Activated naive CD4-positive, alpha-beta T cell treated with anti-CD3 and anti-CD28 coated beads, Interleukin-2, amount 50 U/mL, for 24 hours (primary cell): ENCODE measurements at regions not wholly inside any gene's neighbourhood (a gene's known extent, or its start where the extent isn't known, plus 50 kb on each side); places are given as distances from the start of the nearest gene placed in this dataset.

Source experiments
- H3K27ac Mint-ChIP-seq: one replicate; pipeline ENCODE4 v1.8.0; 2021; ENCODE audit warnings: mild to moderate bottlenecking, mixed read lengths
- H3K27me3 Mint-ChIP-seq: one replicate; pipeline ENCODE4 v1.8.0; 2021; ENCODE audit warnings: mixed read lengths
- H3K36me3 Mint-ChIP-seq: one replicate; pipeline ENCODE4 v1.8.0; 2021; ENCODE audit warnings: mixed read lengths
- H3K4me1 Mint-ChIP-seq: one replicate; pipeline ENCODE4 v1.8.0; 2021; ENCODE audit warnings: mixed read lengths
- H3K4me3 Mint-ChIP-seq: one replicate; pipeline ENCODE4 v1.8.0; 2021; ENCODE audit warnings: mild to moderate bottlenecking, mixed read lengths
- H3K9me3 Mint-ChIP-seq: one replicate; pipeline ENCODE4 v1.8.0; 2021; ENCODE audit warnings: mixed read lengths

DNA sequence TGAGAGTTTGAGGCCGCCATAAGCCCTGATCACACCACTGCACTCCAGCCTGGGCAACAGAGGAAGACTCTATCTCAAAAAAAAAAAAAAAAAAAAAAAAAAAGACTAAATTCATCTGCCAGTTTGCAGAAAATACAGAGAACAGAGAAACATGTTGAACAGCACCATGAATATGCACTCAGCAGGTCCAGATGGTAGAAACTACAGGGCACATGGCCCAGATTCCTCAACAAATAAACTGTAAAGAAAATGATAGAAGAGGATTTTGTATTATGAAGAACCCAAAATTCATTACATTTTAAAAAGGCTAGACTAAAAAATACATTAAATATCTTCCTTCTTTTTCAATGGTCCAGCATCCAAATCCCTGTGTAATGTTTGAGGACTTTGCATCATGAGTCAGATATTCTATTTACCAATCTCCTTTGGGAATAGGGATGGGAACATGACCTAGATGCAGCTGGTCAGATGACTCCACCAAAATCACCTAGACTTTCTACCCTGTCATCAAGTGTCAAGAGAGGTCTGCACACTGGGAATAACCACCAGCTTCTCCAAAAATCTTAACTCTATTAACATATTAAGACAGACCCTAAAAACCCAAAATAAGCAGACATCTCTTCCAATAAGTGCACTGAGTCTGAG lies 189.1 kb upstream of the TCF21 start:
- no peak overlapping the region for H3K27ac Mint-ChIP-seq
- peaks cover 8% of the 10 kb centered on the region for H3K9me3 Mint-ChIP-seq
- H3K4me1 Mint-ChIP-seq: no peaks in the 10 kb centered on the region
- H3K36me3 Mint-ChIP-seq: no peaks in the 10 kb centered on the region
- H3K4me3 Mint-ChIP-seq: no peak overlapping the region
- peaks cover 3% of the 10 kb centered on the region for H3K27me3 Mint-ChIP-seq

DNA sequence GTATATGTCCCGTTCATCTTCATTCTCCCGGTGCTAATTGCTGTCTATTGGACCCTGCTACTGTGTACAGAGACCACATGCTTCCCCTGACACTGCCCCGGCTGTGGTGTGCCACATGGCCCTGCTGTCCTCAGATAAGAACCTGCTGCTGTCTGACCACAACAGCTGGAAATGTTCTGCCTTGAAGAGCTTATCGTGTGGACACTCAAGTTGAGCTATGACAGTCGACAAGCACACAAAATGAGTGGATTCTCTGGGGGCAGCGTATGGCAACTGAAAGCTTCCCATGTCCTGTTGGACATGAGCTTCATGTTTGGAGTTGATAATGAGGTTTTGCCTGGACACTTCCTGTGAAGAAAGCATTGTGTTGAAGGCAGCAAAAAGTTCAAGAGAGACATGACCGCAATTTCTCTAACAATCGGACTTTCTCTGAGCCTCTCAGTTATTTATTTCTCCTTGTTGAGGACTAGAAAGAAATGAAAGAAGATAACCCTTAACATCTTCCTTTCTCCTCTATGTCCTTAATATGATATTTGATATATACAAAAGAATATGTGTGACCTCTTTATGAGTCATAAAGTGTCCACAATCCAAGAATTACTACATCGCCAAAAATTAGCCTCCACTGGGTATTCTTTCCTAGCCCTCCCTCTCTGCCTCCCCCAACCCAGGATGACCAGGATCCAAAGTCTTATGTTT lies 187.1 kb upstream of the TCF21 start:
- Mint-ChIP-seq H3K4me3 (no peak overlapping the region), H3K27me3 (peaks cover 2% of the 10 kb centered on the region)

DNA sequence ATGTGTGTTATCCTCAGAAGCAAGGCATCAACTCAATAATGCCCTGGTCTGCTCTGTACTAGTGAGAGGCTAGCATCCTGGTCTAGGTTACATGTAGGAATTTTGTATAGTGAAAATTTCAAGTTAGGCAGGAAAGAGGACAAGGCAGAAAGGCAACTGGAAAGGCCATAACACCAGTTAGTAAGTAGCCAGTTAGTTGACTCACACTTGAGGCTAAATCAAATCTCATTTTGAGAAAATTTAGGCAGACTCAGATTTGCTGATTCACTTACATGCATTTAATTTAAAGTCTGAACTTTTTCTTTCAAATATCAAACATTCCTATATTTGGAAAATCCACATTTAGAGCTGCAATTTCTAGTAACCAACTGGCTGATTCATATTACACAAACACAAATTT lies 184.5 kb upstream of the TCF21 start:
- Mint-ChIP-seq H3K36me3 (no peaks in the 10 kb centered on the region), H3K4me1 (no peaks in the 10 kb centered on the region), H3K27me3 (no peaks in the 10 kb centered on the region), H3K9me3 (no peaks in the 10 kb centered on the region), H3K27ac (no peak overlapping the region), H3K4me3 (no peak overlapping the region)

More for the DNA sequence above, 187.1 kb upstream of the TCF21 start:
- H3K27ac Mint-ChIP-seq: no peak overlapping the region
- H3K36me3 Mint-ChIP-seq: no peaks in the 10 kb centered on the region
- peaks cover under 1% of the 10 kb centered on the region for H3K9me3 Mint-ChIP-seq
- H3K4me1 Mint-ChIP-seq: no peaks in the 10 kb centered on the region

DNA sequence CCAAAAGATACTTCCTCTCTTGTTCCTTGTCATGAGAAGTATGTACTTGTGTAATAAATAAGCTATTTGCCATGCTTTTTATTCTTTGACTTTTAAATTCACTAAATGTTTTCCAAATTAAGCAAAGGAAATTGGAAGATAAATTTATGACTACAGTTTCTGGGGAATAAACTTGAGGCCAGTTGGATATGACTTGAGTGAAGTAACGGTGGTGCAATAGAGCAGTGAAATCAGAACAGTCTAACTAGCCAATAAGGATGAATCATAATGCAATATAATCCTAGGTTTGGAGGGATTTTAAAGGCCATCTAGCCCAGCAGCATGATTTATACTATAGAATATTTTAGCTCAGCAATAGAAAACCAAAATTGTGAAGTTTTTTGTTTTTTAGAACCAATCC lies 183.8 kb upstream of the TCF21 start:
- Mint-ChIP-seq H3K4me1 (no peaks in the 10 kb centered on the region), H3K9me3 (peaks cover 6% of the 10 kb centered on the region), H3K27me3 (no peaks in the 10 kb centered on the region), H3K27ac (no peak overlapping the region), H3K36me3 (no peaks in the 10 kb centered on the region), H3K4me3 (no peak overlapping the region)

DNA sequence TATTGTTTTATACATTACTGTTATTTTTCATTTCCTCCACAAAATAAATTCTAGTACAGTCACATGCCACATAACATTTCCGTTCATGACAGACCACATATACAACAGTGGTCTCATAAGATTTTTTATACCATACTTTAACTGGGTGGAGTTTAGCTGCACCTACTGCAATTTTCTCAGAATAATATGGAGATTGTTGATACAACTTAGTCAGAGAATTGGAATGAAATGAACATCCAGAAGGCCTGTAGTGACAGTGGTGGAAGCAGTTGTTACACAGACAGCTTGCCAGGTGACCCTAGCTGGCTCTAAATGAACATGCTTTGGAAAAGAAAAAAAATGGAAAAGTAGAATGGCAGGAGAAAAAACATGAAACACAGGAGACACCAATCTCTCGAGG lies 183.2 kb upstream of the TCF21 start:
- Mint-ChIP-seq H3K4me1 (no peaks in the 10 kb centered on the region), H3K36me3 (no peaks in the 10 kb centered on the region), H3K9me3 (peaks cover 6% of the 10 kb centered on the region), H3K27me3 (no peaks in the 10 kb centered on the region), H3K27ac (no peak overlapping the region), H3K4me3 (no peak overlapping the region)

DNA sequence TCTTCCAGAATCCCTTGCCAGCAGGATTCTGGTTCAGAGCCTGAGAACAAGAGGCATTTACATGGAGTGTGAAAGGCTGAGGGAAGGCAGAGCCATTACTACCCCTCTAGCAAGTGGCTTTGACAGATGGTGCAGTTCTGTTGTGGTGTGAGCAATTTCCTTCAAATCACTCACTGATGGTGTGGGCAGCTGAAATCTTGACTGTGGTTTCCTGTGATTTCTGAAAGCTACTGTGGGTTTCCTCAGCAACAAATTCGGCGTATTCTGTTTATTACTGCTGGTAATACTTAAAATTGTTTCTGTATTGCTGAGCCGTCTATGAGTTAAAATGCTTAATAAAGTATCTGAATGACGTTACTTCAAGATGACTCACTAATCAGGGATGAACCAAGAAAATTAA lies 181.5 kb upstream of the TCF21 start:
- H3K4me3 Mint-ChIP-seq: no peak overlapping the region
- H3K9me3 Mint-ChIP-seq: peaks cover 6% of the 10 kb centered on the region
- H3K27me3 Mint-ChIP-seq: no peaks in the 10 kb centered on the region
- no peaks in the 10 kb centered on the region for H3K4me1 Mint-ChIP-seq
- H3K36me3 Mint-ChIP-seq: no peaks in the 10 kb centered on the region
- H3K27ac Mint-ChIP-seq: no peak overlapping the region

DNA sequence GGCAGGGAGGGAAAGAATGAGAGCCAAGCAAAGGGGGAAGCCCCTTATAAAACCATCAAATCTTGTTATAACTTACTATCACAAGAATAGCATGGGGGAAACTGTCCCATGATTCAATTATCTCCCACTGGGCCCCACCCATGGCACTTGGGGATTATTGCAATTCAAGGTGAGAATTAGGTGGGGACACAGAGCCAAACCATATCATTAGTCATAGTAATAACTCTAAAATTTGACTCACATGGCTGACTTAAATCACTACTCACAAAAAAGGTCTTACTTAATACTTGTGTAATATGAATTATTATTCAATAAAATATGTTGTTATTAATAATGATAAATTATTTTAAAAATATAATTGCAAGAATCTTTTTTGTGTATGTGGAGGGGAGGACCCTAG lies 178.1 kb upstream of the TCF21 start:
- H3K9me3 Mint-ChIP-seq: peaks cover 6% of the 10 kb centered on the region
- no peak overlapping the region for H3K27ac Mint-ChIP-seq
- peaks cover 1% of the 10 kb centered on the region for H3K27me3 Mint-ChIP-seq
- H3K4me3 Mint-ChIP-seq: no peak overlapping the region
- H3K36me3 Mint-ChIP-seq: no peaks in the 10 kb centered on the region
- no peaks in the 10 kb centered on the region for H3K4me1 Mint-ChIP-seq

DNA sequence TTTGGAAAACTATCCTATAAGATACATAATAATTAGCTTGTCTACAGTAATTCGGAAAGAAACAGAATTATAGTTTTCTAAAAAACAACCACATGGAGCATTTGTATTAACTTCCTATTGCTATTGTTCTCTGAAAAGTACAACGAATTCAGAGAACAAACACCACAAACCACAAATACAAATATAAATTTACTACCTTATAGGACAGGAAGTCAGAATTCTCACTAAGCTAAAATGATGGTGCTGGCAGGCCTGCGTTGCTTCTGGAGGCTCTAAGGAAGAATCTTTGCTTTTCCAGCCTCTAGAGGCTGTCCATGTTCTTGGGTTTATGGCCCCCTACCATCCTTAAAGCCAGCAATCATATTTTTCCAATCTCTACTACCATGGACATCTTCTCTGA lies 173.6 kb upstream of the TCF21 start:
- Mint-ChIP-seq H3K4me1 (no peaks in the 10 kb centered on the region), H3K36me3 (no peaks in the 10 kb centered on the region), H3K27me3 (peaks cover 4% of the 10 kb centered on the region), H3K27ac (no peak overlapping the region), H3K4me3 (no peak overlapping the region), H3K9me3 (no peaks in the 10 kb centered on the region)

DNA sequence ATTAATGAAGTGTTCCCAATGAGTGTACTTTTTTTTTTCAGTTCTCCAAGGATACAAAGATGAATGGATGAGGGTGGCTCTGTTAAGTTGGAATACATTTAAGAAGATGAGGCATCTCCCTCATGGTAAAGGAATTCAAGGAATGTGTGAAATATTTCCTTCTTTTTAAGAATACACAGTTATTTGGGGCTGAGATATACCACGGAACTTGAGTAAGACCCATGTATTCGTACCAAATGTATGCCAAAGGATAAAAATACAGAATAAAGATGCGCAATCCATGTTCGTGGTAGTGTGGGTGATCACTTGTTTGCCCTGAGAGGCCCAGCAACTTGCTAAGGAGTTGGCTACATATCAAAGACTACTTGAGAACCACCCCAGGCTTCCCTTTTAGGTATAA lies 164.2 kb upstream of the TCF21 start:
- Mint-ChIP-seq H3K27me3 (peaks cover 3% of the 10 kb centered on the region), H3K27ac (no peak overlapping the region), H3K4me1 (no peaks in the 10 kb centered on the region)

DNA sequence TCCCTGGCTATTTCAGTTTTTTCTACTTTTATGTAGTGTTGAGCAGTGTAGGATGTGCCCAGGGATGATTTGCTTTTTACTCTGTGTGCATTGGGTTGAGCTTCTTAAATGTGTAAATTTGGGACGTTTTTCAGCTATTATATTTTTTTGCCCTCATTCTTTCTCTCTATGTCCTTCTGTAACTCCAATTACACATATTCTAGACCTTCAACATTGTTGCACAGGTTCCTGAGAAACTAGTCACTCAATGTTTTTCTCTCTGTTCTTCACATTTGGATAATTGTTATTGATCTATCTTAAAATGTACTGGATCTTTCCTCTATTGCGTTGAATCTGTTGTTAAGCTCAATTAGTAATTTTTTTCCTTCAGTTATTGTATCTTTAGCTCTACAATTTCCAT lies 162.7 kb upstream of the TCF21 start:
- no peak overlapping the region for H3K27ac Mint-ChIP-seq
- H3K4me3 Mint-ChIP-seq: no peak overlapping the region
- H3K9me3 Mint-ChIP-seq: peaks cover 15% of the 10 kb centered on the region
- no peaks in the 10 kb centered on the region for H3K4me1 Mint-ChIP-seq
- H3K27me3 Mint-ChIP-seq: peaks cover 1% of the 10 kb centered on the region
- H3K36me3 Mint-ChIP-seq: no peaks in the 10 kb centered on the region

More for the DNA sequence above, 164.2 kb upstream of the TCF21 start:
- H3K36me3 Mint-ChIP-seq: no peaks in the 10 kb centered on the region
- no peak overlapping the region for H3K4me3 Mint-ChIP-seq
- peaks cover 15% of the 10 kb centered on the region for H3K9me3 Mint-ChIP-seq

DNA sequence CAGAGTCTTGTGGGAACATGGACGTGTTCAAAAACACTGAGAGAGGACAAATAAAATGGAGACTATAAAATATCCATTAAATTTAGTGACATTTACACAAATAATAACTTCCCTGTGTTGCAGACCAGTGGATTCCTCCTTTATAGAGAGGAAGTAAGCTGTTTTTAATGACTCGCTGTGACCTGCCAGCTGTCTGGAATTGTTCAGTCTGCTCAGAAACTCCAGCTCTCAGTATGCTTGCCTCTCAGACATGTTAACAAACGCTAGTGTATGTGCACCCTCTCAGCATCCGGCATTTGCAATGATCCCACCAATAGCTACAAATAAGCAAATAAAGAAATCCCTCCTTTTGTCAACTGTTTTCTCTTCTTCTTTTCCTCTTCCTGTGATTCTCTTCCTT lies 158.0 kb upstream of the TCF21 start:
- H3K27ac Mint-ChIP-seq: no peak overlapping the region
- no peaks in the 10 kb centered on the region for H3K36me3 Mint-ChIP-seq
- no peak overlapping the region for H3K4me3 Mint-ChIP-seq
- H3K27me3 Mint-ChIP-seq: peaks cover 1% of the 10 kb centered on the region
- peaks cover 9% of the 10 kb centered on the region for H3K9me3 Mint-ChIP-seq
- no peaks in the 10 kb centered on the region for H3K4me1 Mint-ChIP-seq

DNA sequence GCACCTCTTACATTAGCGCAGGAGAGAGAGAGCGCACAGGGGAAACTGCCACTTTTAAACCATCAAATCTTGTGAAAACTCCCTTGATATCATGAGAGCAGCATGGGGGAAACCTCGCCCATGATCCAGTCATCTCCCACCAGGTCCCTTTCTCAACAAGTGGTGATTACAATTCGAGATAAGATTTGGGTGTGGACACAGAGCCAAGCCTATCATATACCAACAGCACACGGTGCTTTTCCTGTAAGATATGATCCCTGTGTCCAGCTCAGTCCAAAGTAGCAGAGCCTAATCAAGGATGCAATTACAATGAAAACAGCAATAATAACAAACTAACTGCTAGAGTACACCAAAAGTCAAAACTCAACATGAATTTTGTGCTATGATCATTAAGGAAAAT lies 148.7 kb upstream of the TCF21 start:
- Mint-ChIP-seq H3K27me3 (peaks cover 2% of the 10 kb centered on the region), H3K27ac (no peak overlapping the region), H3K4me3 (no peak overlapping the region), H3K4me1 (no peaks in the 10 kb centered on the region), H3K36me3 (no peaks in the 10 kb centered on the region), H3K9me3 (no peaks in the 10 kb centered on the region)

DNA sequence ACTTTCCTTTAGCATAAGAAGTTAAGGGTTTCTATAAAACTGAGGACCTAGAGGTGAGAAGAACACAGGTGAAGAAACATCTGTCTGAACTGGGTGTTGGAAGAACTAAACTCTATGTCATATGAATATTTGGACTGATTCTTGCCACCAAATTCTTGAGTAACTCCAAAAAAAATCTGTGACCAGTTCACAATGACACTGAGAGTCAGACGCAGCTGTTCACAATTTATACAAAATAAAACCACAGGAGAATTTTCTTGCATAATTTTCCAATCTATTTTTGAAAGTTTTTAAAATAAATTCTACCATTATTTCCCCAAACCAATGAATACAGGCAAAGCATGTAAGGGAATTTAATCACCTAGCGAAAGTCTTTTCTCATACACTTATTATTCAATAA lies 148.1 kb upstream of the TCF21 start:
- H3K9me3 Mint-ChIP-seq: no peaks in the 10 kb centered on the region
- no peak overlapping the region for H3K27ac Mint-ChIP-seq
- H3K27me3 Mint-ChIP-seq: peaks cover 2% of the 10 kb centered on the region
- H3K36me3 Mint-ChIP-seq: no peaks in the 10 kb centered on the region
- H3K4me3 Mint-ChIP-seq: no peak overlapping the region
- H3K4me1 Mint-ChIP-seq: no peaks in the 10 kb centered on the region

DNA sequence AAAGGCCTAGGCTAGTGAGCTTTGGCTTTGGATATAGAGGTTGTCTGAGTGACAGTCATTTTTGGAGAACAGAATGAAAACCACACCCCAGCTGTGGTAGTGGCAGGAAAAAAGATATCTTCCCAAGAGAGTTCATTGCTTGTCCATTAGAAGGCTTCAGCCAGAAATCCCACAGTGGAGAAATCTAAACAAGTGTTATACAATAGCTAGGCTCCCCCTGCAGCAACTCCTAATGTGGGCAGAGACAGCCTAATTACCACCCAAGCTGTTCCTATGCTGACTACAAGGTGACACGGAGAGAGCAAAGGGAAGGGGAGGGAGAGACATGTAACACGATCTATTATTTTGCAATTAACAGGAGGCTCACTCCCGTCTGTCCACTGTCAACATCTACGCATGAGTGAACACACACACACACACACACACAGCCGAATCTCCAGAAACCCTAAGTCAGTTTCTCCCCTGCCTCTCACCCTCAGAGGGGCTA lies 147.5 kb upstream of the TCF21 start:
- Mint-ChIP-seq H3K4me3 (no peak overlapping the region), H3K27ac (no peak overlapping the region), H3K9me3 (no peaks in the 10 kb centered on the region), H3K27me3 (peaks cover 2% of the 10 kb centered on the region), H3K4me1 (no peaks in the 10 kb centered on the region), H3K36me3 (no peaks in the 10 kb centered on the region)

DNA sequence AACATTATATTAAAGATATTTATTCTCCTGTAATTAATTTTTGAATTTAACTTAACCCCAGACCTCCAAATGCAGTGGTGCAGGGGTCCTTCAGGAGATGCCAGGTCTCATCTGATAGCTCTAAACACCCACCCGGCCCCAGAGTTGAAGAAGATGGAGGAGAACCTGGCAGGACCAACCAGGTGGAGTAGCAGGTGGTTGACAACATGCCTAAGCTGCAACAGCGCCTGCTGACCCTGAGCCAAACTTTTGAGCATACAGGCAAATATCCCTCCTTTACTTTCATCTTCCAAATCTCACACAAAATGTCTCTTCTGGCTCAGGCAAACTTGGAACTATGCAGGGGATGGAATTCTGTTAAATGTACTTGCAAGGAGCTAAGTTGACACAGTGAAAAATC lies 145.3 kb upstream of the TCF21 start:
- no peaks in the 10 kb centered on the region for H3K36me3 Mint-ChIP-seq
- no peaks in the 10 kb centered on the region for H3K9me3 Mint-ChIP-seq

DNA sequence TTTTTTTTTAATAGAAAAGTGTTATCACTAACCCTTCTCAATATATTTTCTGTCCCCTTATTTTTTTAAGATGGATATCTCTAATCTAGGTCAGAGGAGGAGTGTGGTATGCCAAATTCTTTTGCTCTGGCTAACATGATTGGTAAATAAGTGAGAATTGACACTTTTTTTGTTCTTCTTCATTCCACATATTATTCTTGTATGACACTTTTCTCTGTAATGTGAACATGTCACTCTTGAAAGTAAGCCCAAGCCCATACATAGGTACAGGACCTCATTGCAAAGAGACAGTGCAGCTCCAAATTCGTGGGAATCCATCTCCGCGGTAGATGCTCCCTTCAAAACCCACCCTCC lies 142.5 kb upstream of the TCF21 start:
- Mint-ChIP-seq H3K4me1 (no peaks in the 10 kb centered on the region), H3K27me3 (peaks cover 2% of the 10 kb centered on the region), H3K9me3 (no peaks in the 10 kb centered on the region), H3K27ac (no peak overlapping the region), H3K36me3 (no peaks in the 10 kb centered on the region), H3K4me3 (no peak overlapping the region)

More for the DNA sequence above, 145.3 kb upstream of the TCF21 start:
- Mint-ChIP-seq H3K4me1 (no peaks in the 10 kb centered on the region), H3K27me3 (no peaks in the 10 kb centered on the region), H3K27ac (no peak overlapping the region), H3K4me3 (no peak overlapping the region)

DNA sequence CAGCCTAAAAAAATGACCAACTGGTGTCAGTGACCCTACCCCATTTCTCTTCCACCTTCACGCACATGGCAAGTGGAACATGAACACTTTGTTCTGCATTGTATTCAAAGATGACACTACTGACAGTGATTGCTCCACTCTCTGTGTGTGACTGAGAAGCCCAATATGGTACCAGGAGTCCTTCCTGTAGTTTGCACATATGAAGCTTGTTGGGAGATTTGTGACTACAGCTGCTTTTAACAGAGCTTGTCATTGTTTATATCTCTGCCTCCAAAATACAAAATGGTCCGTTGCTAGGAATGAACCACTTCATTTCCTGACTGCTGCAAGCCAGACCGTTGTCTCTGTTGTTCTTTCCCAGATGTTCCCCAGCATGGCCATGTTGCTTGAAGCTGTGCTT lies 140.3 kb upstream of the TCF21 start:
- H3K9me3 Mint-ChIP-seq: no peaks in the 10 kb centered on the region

More for the DNA sequence above, 140.3 kb upstream of the TCF21 start:
- Mint-ChIP-seq H3K4me3 (no peak overlapping the region), H3K27ac (no peak overlapping the region), H3K36me3 (no peaks in the 10 kb centered on the region), H3K4me1 (no peaks in the 10 kb centered on the region), H3K27me3 (peaks cover 2% of the 10 kb centered on the region)
